HG03558 (cell line): ENCODE measurements at regions not wholly inside any gene's neighbourhood (a gene's known extent, or its start where the extent isn't known, plus 50 kb on each side); places are given as distances from the start of the nearest gene placed in this dataset.
A peak's percentile ranks its signal among the peaks of the same experiment; 100 is the strongest.

Source experiments
- ATAC-seq: cut with Tn5 transposase; IDR thresholded peaks from one replicate; pipeline ENCODE4 v1.9.1; 2021; ENCODE audit warnings: moderate number of reproducible peaks; ENCODE audit not compliant: unreplicated experiment; ENCODE audit errors: extremely low read depth

- no peak for ATAC-seq
Observed at GRCh38 chr2:898319-898718, 52.3 kb upstream of the SNTG2 start.

DNA sequence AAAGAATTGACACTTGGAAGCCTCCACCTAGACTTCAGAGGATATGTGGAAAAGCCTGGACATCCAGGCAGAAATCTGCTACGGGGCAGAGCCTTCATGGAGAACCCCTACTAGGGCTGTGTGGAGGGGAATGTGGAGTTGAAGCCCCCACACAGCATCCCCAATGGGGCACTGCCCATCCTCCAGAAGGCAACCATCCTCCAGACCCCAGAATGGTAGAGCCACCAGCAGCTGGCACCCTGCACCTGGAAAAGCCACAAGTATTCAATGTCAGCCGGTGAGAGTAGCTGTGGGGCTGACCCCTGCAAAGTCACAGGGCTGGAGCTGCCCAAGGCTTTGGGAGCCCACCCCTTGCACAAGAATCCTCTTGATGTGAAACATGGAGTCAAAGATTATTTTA lies 53.6 kb upstream of the SNTG2 start:
- no peak for ATAC-seq

GRCh38 chr2:893311-893710 lies 57.3 kb upstream of the SNTG2 start:
- no peak for ATAC-seq

- ATAC-seq: no peak
Observed at GRCh38 chr2:892892-893291, 57.8 kb upstream of the SNTG2 start.

- no peak for ATAC-seq
Observed at GRCh38 chr2:892401-892800, 58.2 kb upstream of the SNTG2 start.

GRCh38 chr2:891734-892133 lies 58.9 kb upstream of the SNTG2 start:
- no peak for ATAC-seq

DNA sequence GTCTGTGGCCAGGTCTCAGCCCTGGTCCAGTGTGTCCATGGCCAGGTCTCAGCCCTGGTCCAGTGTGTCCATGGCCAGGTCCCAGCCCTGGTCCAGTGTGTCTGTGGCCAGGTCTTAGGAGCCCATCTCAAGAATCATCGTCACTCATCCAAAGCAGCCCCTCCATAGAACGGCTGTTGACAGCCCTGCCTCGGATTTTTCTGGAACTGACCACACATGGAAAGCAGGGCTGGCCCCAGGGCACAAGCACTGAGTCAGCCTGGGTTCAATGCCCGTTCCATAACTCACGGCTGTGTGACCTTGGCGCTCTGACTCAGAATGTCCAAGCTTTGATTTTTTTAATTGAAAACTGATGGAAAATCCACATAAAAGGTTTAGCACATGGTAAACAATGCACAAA lies 59.9 kb upstream of the SNTG2 start:
- no peak for ATAC-seq

GRCh38 chr2:890214-890613 lies 60.4 kb upstream of the SNTG2 start:
- no peak for ATAC-seq

GRCh38 chr2:888906-889566 lies 61.6 kb upstream of the SNTG2 start:
- ATAC-seq: no peak

- ATAC-seq: no peak
Observed at GRCh38 chr2:888211-888801, 62.3 kb upstream of the SNTG2 start.

DNA sequence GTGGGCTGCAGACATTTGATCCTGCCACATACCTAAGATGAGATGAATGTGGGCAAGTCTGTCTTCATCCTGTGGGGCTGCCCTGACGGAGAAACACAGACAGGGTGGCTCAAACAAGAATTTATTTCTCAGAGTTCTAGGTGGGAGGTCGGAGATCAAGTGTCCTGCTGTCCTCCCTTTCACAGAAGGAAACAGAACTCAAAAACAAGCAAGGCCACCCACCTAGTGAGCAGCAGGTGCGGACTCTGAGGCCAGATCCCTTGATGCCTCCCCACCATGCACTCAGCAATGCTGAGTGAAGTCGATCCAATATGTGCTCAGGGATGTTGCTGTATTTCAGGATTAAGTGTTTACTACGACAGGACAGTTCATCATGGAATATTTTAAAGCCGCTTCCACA lies 63.0 kb upstream of the SNTG2 start:
- ATAC-seq: no peak

DNA sequence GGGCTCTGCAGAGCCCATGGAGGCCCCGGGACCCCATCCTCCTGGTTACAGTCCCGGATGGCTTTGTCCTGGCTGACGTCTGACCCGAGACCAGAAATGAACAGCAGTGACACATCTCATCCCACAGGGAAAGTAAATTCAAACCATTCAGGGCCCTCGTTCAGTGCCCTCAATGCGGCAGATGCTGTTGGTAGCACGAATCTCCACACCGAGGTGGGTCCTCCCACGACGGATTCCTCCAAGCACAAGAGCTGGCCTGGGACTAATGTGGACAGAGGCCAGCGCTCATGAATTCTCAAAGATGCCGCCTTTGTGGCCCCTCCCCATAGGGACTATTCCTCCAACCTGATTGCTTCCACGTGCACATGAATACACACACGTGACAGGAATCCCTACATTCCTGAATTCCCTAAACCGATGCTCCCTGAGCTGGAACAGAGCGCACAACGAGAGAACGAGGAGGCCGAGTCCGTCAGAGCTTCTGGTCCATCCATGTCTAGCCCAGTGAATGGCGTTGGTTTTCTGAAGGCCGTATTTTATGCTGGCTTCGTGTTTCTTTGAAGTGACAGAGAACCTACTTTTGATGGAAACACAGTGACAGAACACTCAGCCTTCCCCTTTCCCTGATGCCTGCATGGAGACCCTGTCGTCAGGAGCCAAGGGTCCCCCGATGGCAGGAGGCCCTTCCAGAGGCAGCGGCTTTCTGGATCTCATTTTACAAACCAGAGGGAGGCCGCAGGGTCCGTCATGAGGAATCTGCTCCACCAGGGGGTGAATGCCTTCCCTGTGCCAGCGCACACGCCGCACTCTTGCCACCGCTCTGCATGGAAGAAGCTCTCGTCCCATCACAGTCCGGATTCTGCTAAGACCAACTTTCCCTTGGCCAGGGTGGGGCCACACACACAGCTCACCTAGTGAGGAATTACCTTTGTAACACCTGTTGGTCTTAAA lies 64.3 kb upstream of the SNTG2 start:
- no peak for ATAC-seq

DNA sequence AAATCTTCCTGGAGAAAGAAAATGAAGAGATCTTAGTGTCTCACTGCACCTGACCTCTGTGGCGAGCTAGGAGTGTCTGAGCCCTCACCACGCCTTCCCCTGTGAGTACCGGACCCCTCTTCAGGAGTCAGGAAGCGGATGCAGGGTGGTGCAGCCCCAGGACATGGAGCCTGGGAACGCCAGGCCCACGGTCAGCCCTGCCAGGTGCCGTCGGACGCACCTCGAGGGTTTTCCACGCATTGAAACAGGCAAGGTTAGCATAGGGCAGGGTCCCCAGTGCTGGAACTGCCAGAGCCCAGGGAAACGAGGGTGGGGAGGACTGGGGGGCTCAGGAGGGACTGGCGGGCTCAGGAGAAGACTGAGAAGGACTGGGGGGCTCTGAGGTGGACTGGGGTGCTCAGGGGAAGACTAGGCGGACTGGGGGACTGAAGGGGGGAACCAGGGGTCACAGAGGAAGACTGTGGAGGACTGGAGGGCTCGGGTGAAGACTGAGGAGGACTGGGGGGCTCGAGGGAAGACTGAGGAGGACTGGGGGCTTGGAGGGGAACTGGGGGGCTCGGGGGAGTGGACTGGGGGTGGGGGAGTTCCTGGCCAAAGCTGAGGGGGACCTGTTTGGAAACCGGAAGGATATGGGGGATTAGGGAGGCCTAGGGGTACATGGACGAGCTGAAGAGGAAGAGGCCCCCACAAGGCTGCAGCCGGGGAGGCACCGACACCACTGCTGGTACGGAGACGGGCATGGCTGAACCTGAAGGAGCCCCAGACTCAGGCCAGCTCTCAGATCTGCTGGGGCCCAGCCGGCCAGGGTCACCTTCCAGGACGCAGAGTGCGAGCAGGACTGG lies 65.2 kb upstream of the SNTG2 start:
- no peak for ATAC-seq

DNA sequence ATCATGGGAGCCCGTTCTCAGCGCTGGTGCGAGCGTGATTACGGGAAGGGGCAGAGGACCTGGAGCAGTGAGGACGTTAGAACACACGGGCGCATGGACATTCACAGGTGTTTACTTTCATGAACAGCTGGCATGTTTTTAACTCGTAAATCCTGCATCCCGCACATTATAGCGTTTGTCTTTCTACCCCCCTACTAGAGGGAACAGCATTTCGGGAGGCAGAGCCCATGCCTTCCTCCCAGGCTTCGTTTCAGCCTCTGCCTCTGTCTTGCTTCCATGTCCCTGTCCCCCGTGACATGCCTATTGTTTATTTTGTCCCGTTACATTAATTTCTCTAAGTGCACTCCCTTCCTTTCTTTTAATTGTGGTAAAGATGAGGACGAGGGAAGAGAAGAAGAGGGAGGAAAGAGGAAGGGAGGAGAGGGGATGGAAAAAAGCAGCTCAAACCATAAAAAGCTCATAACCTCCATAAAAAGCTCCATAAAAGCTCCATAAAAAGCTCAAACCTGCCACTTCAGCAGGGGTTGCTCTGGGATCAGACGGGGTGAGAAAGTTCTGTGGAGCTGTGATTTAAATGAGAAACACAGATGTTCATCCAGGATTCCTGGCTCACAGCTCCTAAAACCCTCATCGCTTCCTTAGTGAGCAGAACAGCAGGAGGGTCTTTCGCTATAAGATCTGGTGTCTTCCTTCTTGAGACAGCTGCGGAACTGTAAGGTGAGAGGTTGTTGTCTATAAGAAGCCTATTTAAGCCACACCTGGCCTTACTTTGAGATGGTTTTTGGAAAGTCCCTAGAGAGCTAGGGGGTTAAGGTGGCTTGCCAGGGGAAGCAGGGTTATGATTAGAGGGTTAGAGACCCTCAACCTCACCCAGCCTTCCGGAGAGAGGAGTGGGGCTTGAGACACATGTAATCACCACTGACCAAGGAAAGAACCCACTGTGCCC lies 66.6 kb upstream of the SNTG2 start:
- ATAC-seq: no peak

GRCh38 chr2:883260-883802 lies 67.3 kb upstream of the SNTG2 start:
- ATAC-seq: no peak

GRCh38 chr2:881204-881918 lies 69.3 kb upstream of the SNTG2 start:
- peak; percentile 73 for ATAC-seq

- no peak for ATAC-seq
Observed at GRCh38 chr2:880201-880970, 70.3 kb upstream of the SNTG2 start.

DNA sequence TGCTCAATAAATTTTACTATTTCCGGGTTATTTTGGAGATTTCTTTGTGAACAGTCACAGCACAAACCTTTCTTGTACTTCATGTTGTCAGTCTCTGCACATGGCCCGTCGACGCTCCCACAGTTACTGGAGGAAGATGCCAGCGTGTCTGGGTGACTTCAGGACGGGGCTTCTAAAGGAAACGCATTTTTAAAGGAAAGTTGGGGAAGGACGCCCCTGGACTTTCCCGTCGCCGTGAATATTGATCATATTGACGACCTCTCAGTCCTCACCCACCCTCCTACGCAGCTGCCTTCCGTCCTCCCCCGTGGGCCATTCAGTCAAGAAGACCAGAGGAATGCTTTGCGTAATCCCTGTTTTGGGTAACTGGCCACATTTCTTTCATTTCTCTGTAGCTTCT lies 71.1 kb upstream of the SNTG2 start:
- no peak for ATAC-seq
